ENCODE measurements at regions not wholly inside any gene's neighbourhood (a gene's known extent, or its start where the extent isn't known, plus 50 kb on each side); places are given as distances from the start of the nearest gene placed in this dataset.

DNA sequence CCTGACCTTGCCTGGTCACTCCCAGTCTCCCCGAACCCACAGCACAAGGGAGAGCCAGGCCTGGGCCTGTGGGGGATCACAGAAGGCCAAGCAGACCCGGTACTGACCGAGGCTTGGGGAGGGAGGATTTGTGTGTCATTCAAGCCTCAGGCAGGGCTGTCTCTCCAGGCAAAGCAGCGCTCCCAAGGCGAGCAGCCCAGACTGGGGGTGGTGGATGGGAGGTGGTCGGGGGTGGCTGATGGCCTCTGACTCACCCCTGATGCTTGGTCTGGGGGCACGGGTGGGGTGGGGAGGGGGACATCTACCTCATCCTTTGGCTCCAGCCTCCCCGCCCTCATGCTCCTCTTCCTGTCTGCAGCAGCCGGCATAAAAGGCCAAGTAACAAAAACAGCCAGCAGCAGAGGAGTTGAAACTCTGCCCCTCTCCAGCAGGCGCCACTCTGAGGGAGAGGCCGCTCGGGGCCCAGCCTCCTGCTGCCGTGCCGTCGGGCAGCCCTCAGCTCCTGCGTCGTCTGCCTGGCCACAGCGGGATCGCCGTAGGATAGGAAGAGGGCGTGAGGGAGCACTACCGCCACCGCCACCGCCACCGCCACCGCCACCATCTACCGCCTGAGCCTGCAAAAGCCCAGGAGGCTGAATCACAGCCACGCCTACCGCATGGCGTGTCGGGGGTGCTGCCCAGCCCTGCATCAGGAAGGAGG is 166.0 kb downstream of the OLFM1 start:
- no peak overlapping the region for H3K4me3 ChIP-seq (ENCODE audit: insufficient read depth in 1 of 2, low read depth in 1 of 2, low read length in 2 of 2)
- no peak overlapping the region for H4K91ac ChIP-seq (ENCODE audit: low read length)
- no peak overlapping the region for H2BK120ac ChIP-seq (ENCODE audit: low read depth, low read length)
- no peak overlapping the region for H2AK5ac ChIP-seq (ENCODE audit: low read length, severe bottlenecking)
- H3K4me1 ChIP-seq (ENCODE audit: control insufficient read depth, insufficient read depth, low read depth, low read length), result no peaks in the 10 kb centered on the region
- H3K4ac ChIP-seq (ENCODE audit: low read depth in 1 of 2, low read length in 2 of 2), result no peak overlapping the region
- no peak overlapping the region for H2BK12ac ChIP-seq (ENCODE audit: low read length in 2 of 2)
- no peak overlapping the region for H3K4me2 ChIP-seq (ENCODE audit: low read length, poor library complexity, severe bottlenecking)
- 19% methylated on average over 28 of the region's 31 CpGs for WGBS
- no peak overlapping the region for H2BK5ac ChIP-seq (ENCODE audit: low read depth, low read length, poor library complexity, severe bottlenecking)
- H3K14ac ChIP-seq (ENCODE audit: low read length in 2 of 2), result no peak overlapping the region
- no peak overlapping the region for H3K27ac ChIP-seq (ENCODE audit: low read length, poor library complexity, severe bottlenecking)
- no peaks in the 10 kb centered on the region for H3K9me3 ChIP-seq (ENCODE audit: control insufficient read depth, low read length)
- no peak overlapping the region for H3K23ac ChIP-seq (ENCODE audit: low read length in 2 of 2)
- no peak overlapping the region for H2AFZ ChIP-seq (ENCODE audit: low read depth, low read length)
- no peak for DNase-seq
- peaks cover 0 to 3% of the 10 kb centered on the region in 2 experiments for H3K36me3 ChIP-seq (ENCODE audit: control insufficient read depth in 1 of 2, insufficient read depth in 2 of 2, low read depth in 1 of 2, low read length in 2 of 2)
- H3K9ac ChIP-seq (ENCODE audit: low read length), result no peak overlapping the region
- H3K79me1 ChIP-seq (replicated peaks; ENCODE audit: low read length, poor library complexity, severe bottlenecking), result no peaks in the 10 kb centered on the region
- H2BK15ac ChIP-seq (ENCODE audit: low read depth, poor library complexity, severe bottlenecking), result no peak overlapping the region
- H3K27me3 ChIP-seq (ENCODE audit: control insufficient read depth in 1 of 2, insufficient read depth in 1 of 2, low read length in 2 of 2), result peaks cover 0 to 53% of the 10 kb centered on the region in 2 experiments
- H4K8ac ChIP-seq (ENCODE audit: low read length), result no peak overlapping the region
- no peak overlapping the region for H3K18ac ChIP-seq (ENCODE audit: low read depth in 1 of 2, low read length in 2 of 2)

DNA sequence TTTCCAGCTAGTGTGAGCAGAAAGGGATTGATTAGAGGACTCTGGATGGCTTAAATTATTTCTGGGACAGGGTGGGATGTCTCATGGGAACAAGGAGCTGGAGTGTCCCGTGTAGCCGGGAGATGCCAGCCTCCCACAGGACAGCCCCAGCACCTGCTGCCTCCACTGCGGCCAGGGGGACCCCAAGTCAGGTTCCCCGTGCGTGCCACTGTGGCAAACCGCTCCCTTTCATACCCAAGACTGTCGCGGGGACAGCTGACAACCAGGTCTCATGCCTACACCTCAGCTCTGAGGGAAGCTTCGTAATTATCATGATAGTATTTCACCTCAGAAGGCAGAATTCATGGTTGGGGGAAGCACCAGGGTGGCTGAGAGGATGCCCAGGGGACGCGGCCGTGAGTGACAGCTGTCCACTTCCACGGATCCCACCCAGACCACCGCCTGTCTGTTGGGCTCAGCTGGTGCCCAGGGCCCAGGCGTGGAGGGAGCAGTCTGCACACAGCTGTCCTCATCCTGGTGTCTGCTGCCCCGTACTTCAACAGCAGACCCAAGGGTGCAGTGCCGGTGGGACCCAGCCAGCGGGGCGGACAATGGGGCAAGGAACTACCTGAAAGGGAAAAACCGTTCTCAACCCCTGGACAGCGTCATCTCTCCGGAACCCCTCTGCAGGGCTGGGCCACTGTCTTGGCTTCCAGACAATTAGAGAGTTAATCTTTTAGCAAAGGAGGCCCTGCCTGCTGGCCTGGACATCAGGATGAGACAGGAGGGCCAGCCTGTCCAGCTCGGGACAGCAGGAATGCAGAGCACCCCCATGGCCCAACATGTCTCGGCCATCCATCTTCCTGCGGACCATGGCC is 166.9 kb downstream of the OLFM1 start:
- Histone ChIP-seq H2BK5ac (ENCODE audit: low read depth, low read length, poor library complexity, severe bottlenecking) (no peak overlapping the region), H3K27me3 (ENCODE audit: control insufficient read depth in 1 of 2, insufficient read depth in 1 of 2, low read length in 2 of 2) (peaks cover 0 to 53% of the 10 kb centered on the region in 2 experiments), H3K9me3 (ENCODE audit: control insufficient read depth, low read length) (no peaks in the 10 kb centered on the region), H4K8ac (ENCODE audit: low read length) (no peak overlapping the region), H3K4ac (ENCODE audit: low read depth in 1 of 2, low read length in 2 of 2) (no peak overlapping the region), H3K36me3 (ENCODE audit: control insufficient read depth in 1 of 2, insufficient read depth in 2 of 2, low read depth in 1 of 2, low read length in 2 of 2) (peaks cover 0 to 3% of the 10 kb centered on the region in 2 experiments), H2BK120ac (ENCODE audit: low read depth, low read length) (no peak overlapping the region), H3K18ac (ENCODE audit: low read depth in 1 of 2, low read length in 2 of 2) (no peak overlapping the region), H2AK5ac (ENCODE audit: low read length, severe bottlenecking) (no peak overlapping the region), H4K91ac (ENCODE audit: low read length) (no peak overlapping the region), H3K4me1 (ENCODE audit: control insufficient read depth, insufficient read depth, low read depth, low read length) (no peaks in the 10 kb centered on the region), H3K4me3 (ENCODE audit: insufficient read depth in 1 of 2, low read depth in 1 of 2, low read length in 2 of 2) (no peak overlapping the region), H2AFZ (ENCODE audit: low read depth, low read length) (no peak overlapping the region), H2BK12ac (ENCODE audit: low read length in 2 of 2) (no peak overlapping the region), H3K9ac (ENCODE audit: low read length) (no peak overlapping the region), H3K23ac (ENCODE audit: low read length in 2 of 2) (no peak overlapping the region), H3K4me2 (ENCODE audit: low read length, poor library complexity, severe bottlenecking) (no peak overlapping the region), H3K79me1 (replicated peaks; ENCODE audit: low read length, poor library complexity, severe bottlenecking) (no peaks in the 10 kb centered on the region), H3K14ac (ENCODE audit: low read length in 2 of 2) (no peak overlapping the region), H2BK15ac (ENCODE audit: low read depth, poor library complexity, severe bottlenecking) (no peak overlapping the region), H3K27ac (ENCODE audit: low read length, poor library complexity, severe bottlenecking) (no peak overlapping the region)
- 89% methylated on average over 25 of the region's 25 CpGs for WGBS
- DNase-seq, result no peak

DNA sequence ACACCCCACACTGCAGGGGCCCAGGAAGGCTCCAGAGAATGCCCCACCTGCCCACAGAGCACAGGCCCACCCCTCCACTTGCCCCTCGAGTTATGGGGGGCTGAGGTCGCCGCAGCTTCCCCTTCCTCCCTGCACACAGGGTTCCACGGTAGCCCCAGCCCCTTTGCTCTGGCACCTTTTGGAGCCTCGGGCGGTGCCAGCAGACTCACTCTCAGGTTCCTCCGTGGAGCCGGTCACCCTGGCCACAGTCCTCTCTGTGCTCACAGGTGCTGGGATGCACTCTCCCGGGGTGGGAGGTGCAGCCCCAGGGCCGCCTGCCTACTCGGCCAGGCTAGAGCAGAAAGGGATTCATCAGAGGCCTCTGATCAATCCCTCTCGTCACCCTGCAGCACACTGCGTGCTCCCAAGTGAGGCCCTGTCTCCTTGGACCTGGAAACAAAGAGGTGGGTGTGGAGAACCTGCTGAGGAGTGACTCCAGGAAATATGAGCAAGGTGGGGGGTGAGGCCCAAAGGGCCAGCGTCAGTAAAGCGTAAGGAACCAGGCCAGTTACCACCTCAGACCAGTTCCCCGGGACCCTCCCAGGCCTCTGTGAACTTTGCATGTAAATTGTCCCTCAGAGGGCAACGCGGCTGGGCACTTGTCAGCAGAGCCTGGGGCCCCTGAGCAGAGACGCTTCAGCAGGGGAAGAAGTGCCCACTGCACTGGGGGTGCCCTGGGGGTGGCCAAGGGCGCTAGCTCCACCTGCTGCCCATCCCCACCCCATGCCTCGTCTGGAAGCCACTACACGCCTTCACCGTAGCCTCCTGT is 167.8 kb downstream of the OLFM1 start:
- Histone ChIP-seq H3K4me2 (ENCODE audit: low read length, poor library complexity, severe bottlenecking) (no peak overlapping the region), H2BK12ac (ENCODE audit: low read length in 2 of 2) (no peak overlapping the region), H3K18ac (ENCODE audit: low read depth in 1 of 2, low read length in 2 of 2) (no peak overlapping the region), H3K79me1 (replicated peaks; ENCODE audit: low read length, poor library complexity, severe bottlenecking) (no peaks in the 10 kb centered on the region), H2BK15ac (ENCODE audit: low read depth, poor library complexity, severe bottlenecking) (no peak overlapping the region), H2AK5ac (ENCODE audit: low read length, severe bottlenecking) (no peak overlapping the region), H3K23ac (ENCODE audit: low read length in 2 of 2) (no peak overlapping the region), H3K27ac (ENCODE audit: low read length, poor library complexity, severe bottlenecking) (no peak overlapping the region), H3K4me3 (ENCODE audit: insufficient read depth in 1 of 2, low read depth in 1 of 2, low read length in 2 of 2) (no peak overlapping the region), H4K91ac (ENCODE audit: low read length) (no peak overlapping the region), H2BK120ac (ENCODE audit: low read depth, low read length) (no peak overlapping the region), H3K4me1 (ENCODE audit: control insufficient read depth, insufficient read depth, low read depth, low read length) (no peaks in the 10 kb centered on the region), H3K36me3 (ENCODE audit: control insufficient read depth in 1 of 2, insufficient read depth in 2 of 2, low read depth in 1 of 2, low read length in 2 of 2) (peaks cover 0 to 3% of the 10 kb centered on the region in 2 experiments), H3K14ac (ENCODE audit: low read length in 2 of 2) (no peak overlapping the region), H2BK5ac (ENCODE audit: low read depth, low read length, poor library complexity, severe bottlenecking) (no peak overlapping the region), H3K9me3 (ENCODE audit: control insufficient read depth, low read length) (no peaks in the 10 kb centered on the region), H3K4ac (ENCODE audit: low read depth in 1 of 2, low read length in 2 of 2) (no peak overlapping the region), H4K8ac (ENCODE audit: low read length) (no peak overlapping the region), H2AFZ (ENCODE audit: low read depth, low read length) (no peak overlapping the region), H3K9ac (ENCODE audit: low read length) (no peak overlapping the region), H3K27me3 (ENCODE audit: control insufficient read depth in 1 of 2, insufficient read depth in 1 of 2, low read length in 2 of 2) (peaks cover 0 to 50% of the 10 kb centered on the region in 2 experiments)
- DNase-seq, result no peak
- WGBS, result 73% methylated on average over 23 of the region's 23 CpGs

Measured in mesenchymal stem cell (in vitro differentiated cells and primary cell).